OCI-LY1 (cell line): ENCODE measurements at regions not wholly inside any gene's neighbourhood (a gene's known extent, or its start where the extent isn't known, plus 50 kb on each side); places are given as distances from the start of the nearest gene placed in this dataset.

Experiments used
- H2AFZ ChIP-seq: fragments of 200-600 bp; sonication (generic), shearing (Covaris generic); 2 replicates; pipeline ENCODE4 v1.6.0; 2014; ENCODE audit warnings: antibody characterized with exemption, mild to moderate bottlenecking, low read length
- H3F3A ChIP-seq: fragments of 200-600 bp; sonication (generic), shearing (Covaris generic); 2 replicates; pipeline ENCODE4 v1.6.0; 2014; ENCODE audit warnings: mild to moderate bottlenecking, antibody characterized with exemption, low read length, moderate library complexity; ENCODE audit not compliant: insufficient read depth
- H3K27ac ChIP-seq: fragments of 200-600 bp; sonication (generic); 2 replicates; pipeline ENCODE4 v1.5.1; 2014; ENCODE audit warnings: low read length, mixed run types, mild to moderate bottlenecking, low read depth; ENCODE audit not compliant: poor library complexity, severe bottlenecking
- H3K27me3 ChIP-seq: fragments of 200-600 bp; sonication (generic); 2 replicates; pipeline ENCODE4 v1.6.0; 2014; ENCODE audit warnings: antibody characterized with exemption, mild to moderate bottlenecking, low read length, moderate library complexity; ENCODE audit not compliant: insufficient read depth
- H3K36me3 ChIP-seq: fragments of 200-600 bp; sonication (generic); 2 replicates; pipeline ENCODE4 v1.6.1; 2014; ENCODE audit warnings: mild to moderate bottlenecking, antibody characterized with exemption, low read length, moderate library complexity, mixed read lengths; ENCODE audit not compliant: insufficient read depth
- H3K4me1 ChIP-seq: fragments of 200-600 bp; sonication (generic); 2 replicates; pipeline ENCODE4 v1.5.1; 2014; ENCODE audit warnings: mild to moderate bottlenecking, low read length, moderate library complexity; ENCODE audit not compliant: insufficient read depth, severe bottlenecking
- H3K4me2 ChIP-seq: fragments of 200-600 bp; sonication (generic), shearing (Covaris generic); 2 replicates; pipeline ENCODE4 v1.6.1; 2014; ENCODE audit warnings: low read length
- H3K4me3 ChIP-seq: fragments of 200-600 bp; sonication (generic); 2 replicates; pipeline ENCODE4 v1.5.1; 2014; ENCODE audit warnings: low read length, low read depth, mild to moderate bottlenecking, mixed read lengths; ENCODE audit not compliant: poor library complexity, severe bottlenecking
- H3K79me2 ChIP-seq: fragments of 200-600 bp; shearing (Covaris generic); 2 replicates; pipeline ENCODE4 v1.6.1; 2016; ENCODE audit warnings: mixed run types, low read length, mixed read lengths; ENCODE audit not compliant: insufficient read depth
- H3K9ac ChIP-seq: fragments of 200-600 bp; sonication (generic), shearing (Covaris generic); 2 replicates; pipeline ENCODE4 v1.6.1; 2014; ENCODE audit warnings: mild to moderate bottlenecking, low read length, mixed read lengths
- H3K9me2 ChIP-seq: fragments of 200-600 bp; sonication (generic), shearing (Covaris generic); 2 replicates; pipeline ENCODE4 v1.6.1; 2014; ENCODE audit warnings: low read depth, mild to moderate bottlenecking, low read length, mixed read lengths
- H3K9me3 ChIP-seq: fragments of 200-600 bp; shearing (Covaris generic); 2 replicates; pipeline ENCODE4 v1.6.1; 2014; ENCODE audit warnings: low read length, mixed read lengths
- H4K20me1 ChIP-seq: fragments of 200-600 bp; sonication (generic), shearing (Covaris generic); 2 replicates; pipeline ENCODE4 v1.6.0; 2016; ENCODE audit warnings: mild to moderate bottlenecking, low read length; ENCODE audit not compliant: insufficient read depth
- EZH2 ChIP-seq: fragments of 200-600 bp; sonication (generic), shearing (Covaris generic); IDR thresholded peaks from 2 replicates; pipeline ENCODE4 v1.8.0; 2017; ENCODE audit warnings: borderline replicate concordance, mixed run types, mild to moderate bottlenecking, antibody characterized with exemption, low read length, moderate library complexity, mixed read lengths
- TF ChIP-seq, protein P1 (sequence below): fragments of 200-600 bp; sonication (generic), shearing (Covaris generic); IDR thresholded peaks from 2 replicates; pipeline ENCODE4 v1.5.1; 2017; ENCODE audit warnings: mild to moderate bottlenecking, antibody characterized with exemption, low read length, moderate library complexity, mixed read lengths

DNA sequence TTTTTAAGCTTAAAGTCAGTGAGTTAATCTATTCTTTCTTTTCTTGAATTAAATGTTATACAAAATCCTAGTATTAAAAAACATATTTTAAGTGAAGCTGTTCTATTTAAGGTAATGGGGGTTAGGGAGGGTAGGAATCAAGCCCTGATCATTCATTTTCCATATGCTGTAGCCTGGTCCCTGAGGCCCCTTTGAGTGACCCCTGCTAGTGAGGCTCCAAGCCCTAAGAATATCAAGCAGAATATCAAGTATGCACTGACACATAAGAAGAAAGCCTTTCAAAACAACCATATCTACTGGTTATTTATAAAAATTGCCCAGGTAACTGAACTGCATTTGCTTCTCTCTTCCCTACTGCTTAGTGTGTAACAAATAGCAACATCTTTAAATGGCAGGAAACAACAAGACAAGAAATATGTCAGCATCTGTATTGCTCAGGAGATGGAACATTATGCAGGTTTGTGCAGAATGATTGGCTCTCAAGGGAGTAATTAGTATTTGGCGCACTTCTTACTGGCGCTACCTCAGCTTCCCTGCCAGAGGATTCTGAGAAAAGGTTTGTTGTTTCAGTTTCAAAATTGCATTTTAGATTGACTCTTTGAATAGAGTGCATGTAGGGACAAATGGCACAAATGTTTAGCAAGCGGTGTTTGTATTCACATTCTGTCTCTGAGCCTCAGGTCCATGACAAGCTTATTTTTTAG is 223.0 kb downstream of the DUSP6 start:
- Histone ChIP-seq H3K4me2 (no peak overlapping the region), H4K20me1 (no peaks in the 10 kb centered on the region), H3K9ac (no peak overlapping the region), H3K9me3 (no peaks in the 10 kb centered on the region), H3K36me3 (no peaks in the 10 kb centered on the region), H3K27me3 (no peaks in the 10 kb centered on the region), H2AFZ (no peak overlapping the region), H3K4me1 (no peaks in the 10 kb centered on the region), H3K9me2 (no peaks in the 10 kb centered on the region), H3K79me2 (no peaks in the 10 kb centered on the region), H3K27ac (no peak overlapping the region), H3K4me3 (no peak overlapping the region), H3F3A (no peaks in the 10 kb centered on the region)
- TF ChIP-seq EZH2, result no peak
- TF ChIP-seq, protein P1, sequence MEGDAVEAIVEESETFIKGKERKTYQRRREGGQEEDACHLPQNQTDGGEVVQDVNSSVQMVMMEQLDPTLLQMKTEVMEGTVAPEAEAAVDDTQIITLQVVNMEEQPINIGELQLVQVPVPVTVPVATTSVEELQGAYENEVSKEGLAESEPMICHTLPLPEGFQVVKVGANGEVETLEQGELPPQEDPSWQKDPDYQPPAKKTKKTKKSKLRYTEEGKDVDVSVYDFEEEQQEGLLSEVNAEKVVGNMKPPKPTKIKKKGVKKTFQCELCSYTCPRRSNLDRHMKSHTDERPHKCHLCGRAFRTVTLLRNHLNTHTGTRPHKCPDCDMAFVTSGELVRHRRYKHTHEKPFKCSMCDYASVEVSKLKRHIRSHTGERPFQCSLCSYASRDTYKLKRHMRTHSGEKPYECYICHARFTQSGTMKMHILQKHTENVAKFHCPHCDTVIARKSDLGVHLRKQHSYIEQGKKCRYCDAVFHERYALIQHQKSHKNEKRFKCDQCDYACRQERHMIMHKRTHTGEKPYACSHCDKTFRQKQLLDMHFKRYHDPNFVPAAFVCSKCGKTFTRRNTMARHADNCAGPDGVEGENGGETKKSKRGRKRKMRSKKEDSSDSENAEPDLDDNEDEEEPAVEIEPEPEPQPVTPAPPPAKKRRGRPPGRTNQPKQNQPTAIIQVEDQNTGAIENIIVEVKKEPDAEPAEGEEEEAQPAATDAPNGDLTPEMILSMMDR, result no peak

DNA sequence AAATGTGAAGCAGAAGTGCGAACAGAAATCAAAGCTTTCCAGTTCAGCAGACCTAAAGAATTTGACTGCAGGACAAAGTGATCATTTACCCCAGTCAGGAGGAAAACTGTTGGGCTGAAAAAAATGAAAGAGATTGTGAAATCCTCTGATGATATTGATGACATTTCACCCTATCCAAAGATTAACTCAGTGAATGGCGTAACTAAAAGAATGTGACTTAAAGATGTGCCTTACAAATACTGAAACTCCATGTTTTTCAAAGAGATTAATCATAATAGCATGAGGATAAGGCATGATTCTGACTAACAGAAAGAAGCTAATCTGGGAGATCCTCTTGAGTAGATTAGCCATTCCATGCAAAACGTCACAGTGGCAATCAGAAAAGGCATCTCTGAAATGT is 225.6 kb downstream of the DUSP6 start:
- no peak for TF ChIP-seq EZH2
- TF ChIP-seq, protein P1, result no peak
- Histone ChIP-seq H3K27me3 (no peaks in the 10 kb centered on the region), H4K20me1 (no peaks in the 10 kb centered on the region), H3K79me2 (no peaks in the 10 kb centered on the region), H3K4me3 (no peak overlapping the region), H3K9me3 (no peaks in the 10 kb centered on the region), H3K36me3 (no peaks in the 10 kb centered on the region), H3K9me2 (no peaks in the 10 kb centered on the region), H2AFZ (no peak overlapping the region), H3F3A (no peaks in the 10 kb centered on the region), H3K4me1 (no peaks in the 10 kb centered on the region), H3K27ac (no peak overlapping the region), H3K4me2 (no peak overlapping the region), H3K9ac (no peak overlapping the region)

DNA sequence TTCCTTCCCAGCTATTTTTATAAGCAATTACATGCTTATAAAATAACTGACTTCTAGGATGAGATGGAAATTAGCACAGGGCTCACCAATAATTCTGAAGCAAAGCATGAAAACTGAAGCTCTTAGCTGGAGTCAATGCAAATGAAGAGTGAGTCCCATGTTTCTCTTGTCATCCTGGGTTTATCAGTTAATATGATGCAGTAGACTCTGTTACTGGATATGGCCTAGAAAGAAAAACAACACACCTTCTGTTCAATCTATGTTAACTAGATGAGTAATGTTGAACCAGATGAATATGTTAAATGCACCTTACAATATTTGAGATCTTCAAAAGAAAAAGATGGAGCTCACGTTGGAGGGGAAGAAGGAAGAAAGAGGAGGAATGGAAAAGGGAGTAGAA is 229.4 kb downstream of the DUSP6 start:
- H3K4me3 ChIP-seq, result no peak overlapping the region
- no peak overlapping the region for H2AFZ ChIP-seq
- no peak overlapping the region for H3K4me2 ChIP-seq
- no peak overlapping the region for H3K9ac ChIP-seq
- H3K27ac ChIP-seq, result no peak overlapping the region
- no peaks in the 10 kb centered on the region for H3F3A ChIP-seq
- no peaks in the 10 kb centered on the region for H4K20me1 ChIP-seq
- no peaks in the 10 kb centered on the region for H3K9me3 ChIP-seq
- H3K9me2 ChIP-seq, result no peaks in the 10 kb centered on the region
- no peaks in the 10 kb centered on the region for H3K36me3 ChIP-seq
- H3K79me2 ChIP-seq, result no peaks in the 10 kb centered on the region
- no peaks in the 10 kb centered on the region for H3K4me1 ChIP-seq
- TF ChIP-seq, protein P1, result no peak
- no peak for TF ChIP-seq EZH2
- H3K27me3 ChIP-seq, result no peaks in the 10 kb centered on the region
